ENCODE measurements at regions not wholly inside any gene's neighbourhood (a gene's known extent, or its start where the extent isn't known, plus 50 kb on each side); places are given as distances from the start of the nearest gene placed in this dataset.

DNA sequence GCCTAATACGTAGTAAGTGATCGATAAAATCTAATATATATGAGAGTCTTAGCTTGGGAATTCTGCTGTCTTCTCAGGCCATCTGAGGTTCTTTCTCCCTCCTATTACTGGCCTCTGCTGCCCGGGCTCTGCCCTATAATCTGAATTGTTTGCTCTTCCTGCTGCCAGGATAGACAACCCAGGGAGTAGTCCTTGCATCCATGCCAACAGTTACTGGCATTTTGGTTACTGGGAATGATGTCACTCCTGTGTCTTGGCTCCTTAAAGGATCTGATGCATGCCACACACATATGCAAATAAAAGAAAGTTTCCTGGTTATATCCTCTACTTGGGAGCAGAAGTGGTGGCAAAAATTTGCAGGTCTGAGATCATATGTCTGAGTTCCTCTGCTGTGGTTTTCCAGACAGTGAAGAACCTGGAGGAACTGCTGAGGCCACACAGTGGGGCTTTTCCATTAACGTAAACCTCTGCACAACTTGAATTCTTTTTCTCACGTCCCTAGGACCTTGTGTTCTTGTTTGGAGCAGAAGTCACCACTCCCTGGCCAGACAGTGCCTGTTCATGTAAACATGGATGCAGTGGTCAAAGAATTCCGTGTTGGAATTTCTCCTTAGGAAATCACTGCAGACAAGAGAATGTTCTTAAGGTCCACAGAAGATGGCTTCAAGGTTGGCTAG is 320.6 kb upstream of the TBX3 start:
- no peak for TF ChIP-seq CTCF (conservative IDR thresholded peaks at IDR 0.05)
- TF ChIP-seq ZFX (IDR thresholded peaks at IDR 0.05) = no peak

Data from C4-2B (cell line).